Spleen (tissue), 7 donors: ENCODE measurements at regions not wholly inside any gene's neighbourhood (a gene's known extent, or its start where the extent isn't known, plus 50 kb on each side); places are given as distances from the start of the nearest gene placed in this dataset.
"Not testable (repeated sequence)": the region's sequence is repeated elsewhere in the genome, so short reads cannot be mapped to it uniquely, and the experiment has no call there.

ENCODE experiments used
- CTCF ChIP-seq, 11 experiments: fragments of 200-600 bp in 7 of 11; fragments of 450-650 bp in 4 of 11; sonication (generic) in 4 of 11; IDR thresholded peaks in 8 of 11; conservative IDR thresholded peaks in 3 of 11; 1 replicate in 7 of 11; 2 replicates in 4 of 11; pipeline versions ENCODE4 v1.4.0 to v1.8.0; 2016 to 2021; ENCODE audit warnings: antibody characterized with exemption in 11 of 11, inconsistent platforms in 4 of 11, mild to moderate bottlenecking in 1 of 11
- POLR2A ChIP-seq, 3 donors: fragments of 450-650 bp; IDR thresholded peaks; one replicate each; pipeline ENCODE4 v1.5.1; 2017; ENCODE audit warnings: antibody characterized with exemption in 3 of 3, mild to moderate bottlenecking in 1 of 3
- POLR2AphosphoS5 ChIP-seq, 3 donors: sonication (generic); formaldehyde crosslinking; IDR thresholded peaks; one replicate each; pipeline ENCODE4 v1.5.1; 2017; ENCODE audit warnings: antibody characterized with exemption in 3 of 3
- donor health status: DM: no; HTN: no; CAD: no; lungs with moderate emphysema.
- donor health status: DM: no; HTN: no; CAD: no.
- donor health status: DM: no; HTN: no; CAD: no.

- TF ChIP-seq POLR2AphosphoS5 (IDR thresholded peaks at IDR 0.05); POLR2A (IDR thresholded peaks at IDR 0.05); CTCF (IDR thresholded peaks at IDR 0.05 in 8 of 11, conservative IDR thresholded peaks at IDR 0.05 in 3 of 11): not testable (repeated sequence)
Observed at GRCh38 chr9:42350412-42350811, 167.0 kb downstream of the SPATA31A6 start.
